Trophoblast cell (in vitro differentiated cells and primary cell): ENCODE measurements at regions not wholly inside any gene's neighbourhood (a gene's known extent, or its start where the extent isn't known, plus 50 kb on each side); places are given as distances from the start of the nearest gene placed in this dataset.

Experiments
- DNase-seq, 2 donors: peaks; one replicate each; pipeline ENCODE4 v3.0.0-alpha.2; 2016
- H2AFZ ChIP-seq: 2 replicates; pipeline ENCODE4 v1.6.1; 2013; ENCODE audit warnings: low read length, moderate library complexity, mild to moderate bottlenecking; ENCODE audit not compliant: insufficient read depth, poor library complexity
- H2AK5ac ChIP-seq: 2 replicates; pipeline ENCODE4 v1.6.1; 2013; ENCODE audit warnings: mild to moderate bottlenecking, low read length
- H2BK120ac ChIP-seq: 2 replicates; pipeline ENCODE4 v1.6.1; 2013; ENCODE audit warnings: low read length, mild to moderate bottlenecking, moderate library complexity; ENCODE audit not compliant: insufficient read depth, poor library complexity
- H2BK12ac ChIP-seq: 2 replicates; pipeline ENCODE4 v1.6.1; 2013; ENCODE audit warnings: mild to moderate bottlenecking, low read length, moderate library complexity
- H2BK5ac ChIP-seq: 2 replicates; pipeline ENCODE4 v1.6.1; 2013; ENCODE audit warnings: low read length, low read depth, moderate library complexity, mild to moderate bottlenecking; ENCODE audit not compliant: poor library complexity
- H3K14ac ChIP-seq: 2 replicates; pipeline ENCODE4 v1.6.1; 2013; ENCODE audit warnings: mild to moderate bottlenecking, low read length
- H3K18ac ChIP-seq: 2 replicates; pipeline ENCODE4 v1.6.1; 2013; ENCODE audit warnings: mild to moderate bottlenecking, low read length
- H3K23ac ChIP-seq: 2 replicates; pipeline ENCODE4 v1.6.1; 2013; ENCODE audit warnings: low read length
- H3K27ac ChIP-seq: 2 replicates; pipeline ENCODE4 v1.5.1; 2013; ENCODE audit warnings: low read depth, mild to moderate bottlenecking, inconsistent platforms, low read length, moderate library complexity
- H3K27me3 ChIP-seq: 2 replicates; pipeline ENCODE4 v1.6.1; 2013; ENCODE audit warnings: inconsistent platforms, mild to moderate bottlenecking, low read length, moderate library complexity; ENCODE audit not compliant: insufficient read depth
- H3K36me3 ChIP-seq, 2 experiments: 1 replicate in 1 of 2; 2 replicates in 1 of 2; pipeline ENCODE4 v1.6.1; 2013; ENCODE audit warnings: low read length in 2 of 2, mild to moderate bottlenecking in 2 of 2, moderate library complexity in 1 of 2; ENCODE audit not compliant: insufficient read depth in 2 of 2, control insufficient read depth in 1 of 2
- H3K4ac ChIP-seq: 2 replicates; pipeline ENCODE4 v1.6.1; 2013; ENCODE audit warnings: low read depth, mild to moderate bottlenecking, low read length, moderate library complexity
- H3K4me1 ChIP-seq, 2 experiments: 1 replicate in 1 of 2; 2 replicates in 1 of 2; pipeline ENCODE4 v1.6.1; 2013; ENCODE audit warnings: low read length in 2 of 2, mild to moderate bottlenecking in 2 of 2, moderate library complexity in 1 of 2; ENCODE audit not compliant: insufficient read depth in 2 of 2, control insufficient read depth in 1 of 2
- H3K4me2 ChIP-seq: 2 replicates; pipeline ENCODE4 v1.6.1; 2013; ENCODE audit warnings: inconsistent platforms, mild to moderate bottlenecking, low read length, moderate library complexity
- H3K4me3 ChIP-seq: 2 replicates; pipeline ENCODE4 v1.5.1; 2013; ENCODE audit warnings: mild to moderate bottlenecking, low read depth, low read length, inconsistent platforms
- H3K79me1 ChIP-seq: one replicate; pipeline ENCODE4 v1.6.1; 2013; ENCODE audit warnings: low read length
- H3K79me2 ChIP-seq: 2 replicates; pipeline ENCODE4 v1.6.1; 2013; ENCODE audit warnings: low read length, mild to moderate bottlenecking; ENCODE audit not compliant: control insufficient read depth, insufficient read depth, poor library complexity
- H3K9ac ChIP-seq: 2 replicates; pipeline ENCODE4 v1.6.1; 2013; ENCODE audit warnings: mild to moderate bottlenecking, low read length
- H3K9me3 ChIP-seq: 2 replicates; pipeline ENCODE4 v1.6.1; 2013; ENCODE audit warnings: low read depth, mild to moderate bottlenecking, control low read depth, inconsistent platforms, low read length; ENCODE audit not compliant: insufficient read depth
- H4K12ac ChIP-seq: 2 replicates; pipeline ENCODE4 v1.6.1; 2013; ENCODE audit warnings: low read depth, mild to moderate bottlenecking, low read length, moderate library complexity
- H4K8ac ChIP-seq: 2 replicates; pipeline ENCODE4 v1.6.1; 2013; ENCODE audit warnings: low read depth, mild to moderate bottlenecking, low read length, moderate library complexity
- H4K91ac ChIP-seq: one replicate; pipeline ENCODE4 v1.6.1; 2013; ENCODE audit warnings: low read depth, mild to moderate bottlenecking, low read length, moderate library complexity
- WGBS: extraction: QIAGEN DNeasy Blood & Tissue Kit; methylation state at CpG from one replicate; pipeline ENCODE4 v1.1.7; 2013; ENCODE audit warnings: missing lambda C conversion rate; ENCODE audit not compliant: insufficient read length, insufficient coverage; ENCODE audit errors: extremely low coverage; 5-methylcytosine and 5-hydroxymethylcytosine counted together

GRCh38 chr7:156582591-156583123 lies 57.9 kb upstream of the RNF32 start:
- H3K4me3 ChIP-seq = no peak overlapping the region
- no peaks in the 10 kb centered on the region for H3K9me3 ChIP-seq
- no peak overlapping the region for H3K4me2 ChIP-seq
- no peaks in the 10 kb centered on the region for H3K4me1 ChIP-seq
- no peak overlapping the region for H3K23ac ChIP-seq
- no peak overlapping the region for H4K8ac ChIP-seq
- no peak overlapping the region for H3K4ac ChIP-seq
- H4K12ac ChIP-seq = no peak overlapping the region
- no peak overlapping the region for H2BK5ac ChIP-seq
- no peak overlapping the region for H3K14ac ChIP-seq
- no peak overlapping the region for H3K9ac ChIP-seq
- no peak overlapping the region for H3K18ac ChIP-seq
- H2BK12ac ChIP-seq = no peak overlapping the region
- H3K27me3 ChIP-seq = no peaks in the 10 kb centered on the region
- H2AFZ ChIP-seq = no peak overlapping the region
- DNase-seq = peak; percentile 55 to 83
- H3K79me1 ChIP-seq = no peaks in the 10 kb centered on the region
- H2BK120ac ChIP-seq = no peak overlapping the region
- no peak overlapping the region for H4K91ac ChIP-seq
- H2AK5ac ChIP-seq = no peak overlapping the region
- WGBS = no CpG with 5 or more reads among the region's 11 CpGs
- H3K27ac ChIP-seq = no peak overlapping the region
- H3K79me2 ChIP-seq = no peaks in the 10 kb centered on the region
- H3K36me3 ChIP-seq = no peaks in the 10 kb centered on the region

- H3K79me2 ChIP-seq = no peaks in the 10 kb centered on the region
- no peak overlapping the region for H3K4ac ChIP-seq
- H3K23ac ChIP-seq = no peak overlapping the region
- no peak overlapping the region for H4K8ac ChIP-seq
- no peak overlapping the region for H3K14ac ChIP-seq
- H3K18ac ChIP-seq = no peak overlapping the region
- no peak overlapping the region for H3K4me3 ChIP-seq
- DNase-seq = no peak
- H3K27ac ChIP-seq = no peak overlapping the region
- H2AFZ ChIP-seq = no peak overlapping the region
- no peaks in the 10 kb centered on the region for H3K36me3 ChIP-seq
- WGBS = no CpG with 5 or more reads among the region's 8 CpGs
- H2BK5ac ChIP-seq = no peak overlapping the region
- H3K9ac ChIP-seq = no peak overlapping the region
- H3K79me1 ChIP-seq = no peaks in the 10 kb centered on the region
- H2AK5ac ChIP-seq = no peak overlapping the region
- no peaks in the 10 kb centered on the region for H3K4me1 ChIP-seq
- no peaks in the 10 kb centered on the region for H3K27me3 ChIP-seq
- H2BK120ac ChIP-seq = no peak overlapping the region
- H4K91ac ChIP-seq = no peak overlapping the region
- H3K4me2 ChIP-seq = no peak overlapping the region
- no peak overlapping the region for H2BK12ac ChIP-seq
- no peaks in the 10 kb centered on the region for H3K9me3 ChIP-seq
- no peak overlapping the region for H4K12ac ChIP-seq
These were observed 60.5 kb upstream of the RNF32 start for GRCh38 chr7:156580036-156580435.

- Histone ChIP-seq H2BK120ac (no peak overlapping the region), H3K18ac (no peak overlapping the region), H3K79me2 (no peaks in the 10 kb centered on the region), H3K4me2 (no peak overlapping the region), H3K4me1 (no peaks in the 10 kb centered on the region), H3K36me3 (no peaks in the 10 kb centered on the region), H3K14ac (no peak overlapping the region), H3K4ac (no peak overlapping the region), H4K8ac (no peak overlapping the region), H4K91ac (no peak overlapping the region), H3K79me1 (no peaks in the 10 kb centered on the region), H3K27ac (no peak overlapping the region), H4K12ac (no peak overlapping the region), H3K9ac (no peak overlapping the region), H2BK12ac (no peak overlapping the region), H2AK5ac (no peak overlapping the region), H2AFZ (no peak overlapping the region), H3K27me3 (no peaks in the 10 kb centered on the region), H3K23ac (no peak overlapping the region), H3K4me3 (no peak overlapping the region), H3K9me3 (no peaks in the 10 kb centered on the region), H2BK5ac (no peak overlapping the region)
- DNase-seq = no peak
- no CpG with 5 or more reads among the region's 8 CpGs for WGBS
These were observed 61.0 kb upstream of the RNF32 start for GRCh38 chr7:156579566-156579965.

- no peak for DNase-seq
- WGBS = no CpG with 5 or more reads among the region's 8 CpGs
- Histone ChIP-seq H2BK5ac (no peak overlapping the region), H2BK120ac (no peak overlapping the region), H3K9me3 (no peaks in the 10 kb centered on the region), H3K4me2 (no peak overlapping the region), H3K4ac (no peak overlapping the region), H3K36me3 (no peaks in the 10 kb centered on the region), H3K27me3 (no peaks in the 10 kb centered on the region), H3K4me3 (no peak overlapping the region), H2BK12ac (no peak overlapping the region), H3K79me1 (no peaks in the 10 kb centered on the region), H2AK5ac (no peak overlapping the region), H4K12ac (no peak overlapping the region), H3K79me2 (no peaks in the 10 kb centered on the region), H2AFZ (no peak overlapping the region), H4K8ac (no peak overlapping the region), H4K91ac (no peak overlapping the region), H3K14ac (no peak overlapping the region), H3K9ac (no peak overlapping the region), H3K18ac (no peak overlapping the region), H3K23ac (no peak overlapping the region), H3K27ac (no peak overlapping the region), H3K4me1 (no peaks in the 10 kb centered on the region)
These were observed 61.6 kb upstream of the RNF32 start for GRCh38 chr7:156578978-156579430.
